DOHH2 (cell line): ENCODE measurements at regions not wholly inside any gene's neighbourhood (a gene's known extent, or its start where the extent isn't known, plus 50 kb on each side); places are given as distances from the start of the nearest gene placed in this dataset.

Experiments
- H3F3A ChIP-seq: fragments of 200-600 bp; sonication (generic), shearing (Covaris generic); 2 replicates; pipeline ENCODE4 v1.6.0; 2016; ENCODE audit warnings: antibody characterized with exemption, mild to moderate bottlenecking; ENCODE audit not compliant: control insufficient read depth, insufficient read depth
- H3K27ac ChIP-seq: fragments of 200-600 bp; sonication (generic); 2 replicates; pipeline ENCODE4 v1.5.1; 2014; ENCODE audit warnings: low read depth, mild to moderate bottlenecking, low read length, moderate library complexity
- H3K27me3 ChIP-seq: fragments of 200-600 bp; sonication (generic); 2 replicates; pipeline ENCODE4 v1.6.1; 2014; ENCODE audit warnings: mild to moderate bottlenecking, low read length, mixed read lengths; ENCODE audit not compliant: control insufficient read depth
- H3K36me3 ChIP-seq: fragments of 200-600 bp; sonication (generic); 2 replicates; pipeline ENCODE4 v1.6.1; 2014; ENCODE audit warnings: mild to moderate bottlenecking, low read length, moderate library complexity, mixed read lengths; ENCODE audit not compliant: control insufficient read depth
- H3K4me1 ChIP-seq: fragments of 200-600 bp; sonication (generic); 2 replicates; pipeline ENCODE4 v1.6.1; 2014; ENCODE audit warnings: mild to moderate bottlenecking, low read length, mixed read lengths; ENCODE audit not compliant: control insufficient read depth
- H3K4me2 ChIP-seq: fragments of 200-600 bp; sonication (generic); 2 replicates; pipeline ENCODE4 v1.6.0; 2014; ENCODE audit warnings: mild to moderate bottlenecking, low read length, moderate library complexity
- H3K4me3 ChIP-seq: fragments of 200-600 bp; sonication (generic); 2 replicates; pipeline ENCODE4 v1.5.1; 2014; ENCODE audit warnings: mild to moderate bottlenecking, low read length, mixed read lengths
- H3K79me2 ChIP-seq: fragments of 200-600 bp; sonication (generic); 2 replicates; pipeline ENCODE4 v1.6.1; 2014; ENCODE audit warnings: mild to moderate bottlenecking, low read length, mixed read lengths; ENCODE audit not compliant: control insufficient read depth
- H3K9me2 ChIP-seq: fragments of 200-600 bp; sonication (generic); replicated peaks from 2 replicates; pipeline ENCODE4 v1.6.1; 2014; ENCODE audit warnings: mild to moderate bottlenecking, low read length, mixed read lengths; ENCODE audit not compliant: control insufficient read depth
- H3K9me3 ChIP-seq: fragments of 200-600 bp; sonication (generic); 2 replicates; pipeline ENCODE4 v1.6.1; 2014; ENCODE audit warnings: antibody characterized with exemption, low read length, mixed read lengths; ENCODE audit not compliant: control insufficient read depth, insufficient read depth
- H4K20me1 ChIP-seq: fragments of 200-600 bp; sonication (generic); 2 replicates; pipeline ENCODE4 v1.6.0; 2014; ENCODE audit warnings: low read depth, mild to moderate bottlenecking, antibody characterized with exemption, low read length, moderate library complexity; ENCODE audit not compliant: control insufficient read depth, insufficient read depth
- EZH2phosphoT487 ChIP-seq: fragments of 200-600 bp; sonication (generic); IDR thresholded peaks from 2 replicates; pipeline ENCODE4 v1.6.1; 2017; ENCODE audit warnings: borderline replicate concordance, mild to moderate bottlenecking, antibody characterized with exemption, low read length, moderate library complexity, mixed read lengths
- TF ChIP-seq, protein P1 (sequence below): fragments of 200-600 bp; sonication (generic); IDR thresholded peaks from one replicate; pipeline ENCODE4 v1.5.1; 2014; ENCODE audit warnings: antibody characterized with exemption, mild to moderate bottlenecking, low read depth, low read length; ENCODE audit not compliant: poor library complexity, severe bottlenecking

DNA sequence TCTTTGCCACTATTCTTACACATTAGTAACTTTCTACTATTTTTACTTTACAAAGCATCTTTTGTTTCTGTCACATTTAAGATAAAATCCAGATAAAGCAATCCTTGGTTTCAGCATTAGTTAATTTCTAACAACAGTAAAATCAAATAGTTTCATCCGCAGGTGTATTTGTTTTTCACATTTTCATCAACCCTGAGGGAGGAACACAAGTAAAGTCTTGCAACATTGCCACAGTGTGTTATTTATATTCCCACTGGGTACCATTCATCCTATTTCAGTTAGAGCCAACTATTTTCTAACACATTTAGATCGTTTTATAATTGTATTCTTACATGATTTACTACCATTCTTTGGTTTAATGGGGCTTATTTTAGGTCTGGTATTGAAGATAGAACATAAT is 908.7 kb upstream of the CITED2 start:
- no peaks in the 10 kb centered on the region for H3F3A ChIP-seq

DNA sequence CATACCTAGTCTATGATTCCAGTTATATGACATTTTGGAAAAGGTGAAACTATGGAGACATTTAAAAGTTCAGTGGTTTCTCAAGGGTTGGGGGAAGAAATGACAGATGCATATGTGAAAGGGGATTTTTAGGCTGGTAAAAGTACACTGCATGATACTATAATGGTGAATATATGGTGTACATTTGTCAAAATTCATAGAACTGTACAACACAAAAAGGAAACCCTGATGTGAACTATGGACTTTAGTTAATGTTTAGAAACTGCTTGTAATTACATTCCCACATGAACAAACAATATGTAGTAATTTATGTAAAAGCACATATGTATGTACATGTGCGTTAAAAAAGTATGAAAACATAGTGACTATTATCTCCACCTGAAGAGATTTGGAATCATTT is 907.3 kb upstream of the CITED2 start:
- Histone ChIP-seq H3F3A (no peaks in the 10 kb centered on the region), H3K27ac (no peak overlapping the region), H3K9me2 (no peaks in the 10 kb centered on the region), H3K4me3 (no peak overlapping the region), H4K20me1 (no peaks in the 10 kb centered on the region), H3K27me3 (no peaks in the 10 kb centered on the region), H3K9me3 (no peaks in the 10 kb centered on the region), H3K4me2 (no peak overlapping the region), H3K36me3 (no peaks in the 10 kb centered on the region), H3K79me2 (no peaks in the 10 kb centered on the region), H3K4me1 (no peaks in the 10 kb centered on the region)
- TF ChIP-seq, protein P1, sequence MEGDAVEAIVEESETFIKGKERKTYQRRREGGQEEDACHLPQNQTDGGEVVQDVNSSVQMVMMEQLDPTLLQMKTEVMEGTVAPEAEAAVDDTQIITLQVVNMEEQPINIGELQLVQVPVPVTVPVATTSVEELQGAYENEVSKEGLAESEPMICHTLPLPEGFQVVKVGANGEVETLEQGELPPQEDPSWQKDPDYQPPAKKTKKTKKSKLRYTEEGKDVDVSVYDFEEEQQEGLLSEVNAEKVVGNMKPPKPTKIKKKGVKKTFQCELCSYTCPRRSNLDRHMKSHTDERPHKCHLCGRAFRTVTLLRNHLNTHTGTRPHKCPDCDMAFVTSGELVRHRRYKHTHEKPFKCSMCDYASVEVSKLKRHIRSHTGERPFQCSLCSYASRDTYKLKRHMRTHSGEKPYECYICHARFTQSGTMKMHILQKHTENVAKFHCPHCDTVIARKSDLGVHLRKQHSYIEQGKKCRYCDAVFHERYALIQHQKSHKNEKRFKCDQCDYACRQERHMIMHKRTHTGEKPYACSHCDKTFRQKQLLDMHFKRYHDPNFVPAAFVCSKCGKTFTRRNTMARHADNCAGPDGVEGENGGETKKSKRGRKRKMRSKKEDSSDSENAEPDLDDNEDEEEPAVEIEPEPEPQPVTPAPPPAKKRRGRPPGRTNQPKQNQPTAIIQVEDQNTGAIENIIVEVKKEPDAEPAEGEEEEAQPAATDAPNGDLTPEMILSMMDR = no peak
- no peak for TF ChIP-seq EZH2phosphoT487

More for the DNA sequence above, 908.7 kb upstream of the CITED2 start:
- Histone ChIP-seq H3K4me2 (no peak overlapping the region), H4K20me1 (no peaks in the 10 kb centered on the region), H3K79me2 (no peaks in the 10 kb centered on the region), H3K9me2 (no peaks in the 10 kb centered on the region), H3K27ac (no peak overlapping the region), H3K9me3 (no peaks in the 10 kb centered on the region), H3K4me1 (no peaks in the 10 kb centered on the region), H3K36me3 (no peaks in the 10 kb centered on the region), H3K4me3 (no peak overlapping the region), H3K27me3 (no peaks in the 10 kb centered on the region)
- TF ChIP-seq EZH2phosphoT487 = no peak
- TF ChIP-seq, protein P1 = no peak

DNA sequence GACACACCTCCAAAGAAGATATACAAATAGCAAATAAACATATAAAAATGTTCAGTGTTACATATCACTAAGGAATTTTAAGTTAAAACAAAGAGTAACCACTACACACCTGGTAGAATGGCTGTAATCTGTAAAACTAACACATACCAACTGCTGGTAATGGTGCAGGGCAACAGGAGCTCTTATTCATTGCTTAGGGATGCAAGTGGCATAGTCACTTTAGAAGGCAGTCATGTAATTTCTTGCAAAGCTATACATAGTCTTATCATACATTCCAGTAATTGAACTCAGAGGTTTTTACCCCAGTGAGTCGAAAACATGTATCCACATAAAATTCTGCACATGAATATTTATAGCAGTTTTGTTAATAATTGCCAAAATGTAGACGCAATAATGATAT is 906.8 kb upstream of the CITED2 start:
- H3K4me1 ChIP-seq = no peaks in the 10 kb centered on the region

More for the DNA sequence above, 906.8 kb upstream of the CITED2 start:
- Histone ChIP-seq H3K4me3 (no peak overlapping the region), H4K20me1 (no peaks in the 10 kb centered on the region), H3K27me3 (no peaks in the 10 kb centered on the region), H3K27ac (no peak overlapping the region), H3K9me2 (no peaks in the 10 kb centered on the region), H3K9me3 (no peaks in the 10 kb centered on the region), H3K79me2 (no peaks in the 10 kb centered on the region), H3F3A (no peaks in the 10 kb centered on the region), H3K4me2 (no peak overlapping the region), H3K36me3 (no peaks in the 10 kb centered on the region)
- TF ChIP-seq EZH2phosphoT487 = no peak
- TF ChIP-seq, protein P1 = no peak
